Liver (tissue), 3 donors: ENCODE measurements at regions not wholly inside any gene's neighbourhood (a gene's known extent, or its start where the extent isn't known, plus 50 kb on each side); places are given as distances from the start of the nearest gene placed in this dataset.

ENCODE experiments used
- JUND ChIP-seq, 2 donors: IDR thresholded peaks; 2 replicates each; pipeline ENCODE4 v1.6.1; 2016; ENCODE audit warnings: antibody characterized with exemption in 2 of 2
- TF ChIP-seq, protein P1 (sequence below): fragments of 150-350 bp; IDR thresholded peaks from 2 replicates; pipeline ENCODE4 v1.5.1; 2017; ENCODE audit warnings: improper control_type of control experiment, low read depth, low read length; ENCODE audit not compliant: missing input control
- donor health status: healthy.
- donor health status: healthy.

DNA sequence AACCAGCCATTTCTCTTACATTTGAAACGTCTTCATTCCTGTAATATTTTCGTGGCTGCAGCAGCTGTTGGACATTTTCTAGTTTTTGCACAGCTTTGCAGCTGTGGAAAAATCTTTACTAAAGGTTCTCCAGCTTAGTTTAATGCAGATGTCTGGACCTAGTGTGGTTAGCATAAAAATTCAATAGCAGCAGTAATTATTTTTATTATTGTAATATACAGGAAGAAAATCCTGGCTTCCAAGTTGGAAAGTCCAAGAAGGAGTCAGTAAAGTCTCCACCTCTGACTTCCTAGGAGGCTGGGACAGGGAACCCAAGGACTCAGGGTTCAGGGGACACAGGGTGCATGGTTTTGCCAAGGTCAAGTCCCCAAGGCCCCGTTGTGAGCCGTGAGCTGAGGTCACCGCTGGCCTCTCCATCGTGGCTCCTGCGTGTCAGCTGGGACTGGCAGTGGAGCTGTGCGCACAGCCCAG, 230.6 kb downstream of the FNDC1 start:
- TF ChIP-seq JUND (IDR thresholded peaks at IDR 0.05), result no peak
- TF ChIP-seq, protein P1, sequence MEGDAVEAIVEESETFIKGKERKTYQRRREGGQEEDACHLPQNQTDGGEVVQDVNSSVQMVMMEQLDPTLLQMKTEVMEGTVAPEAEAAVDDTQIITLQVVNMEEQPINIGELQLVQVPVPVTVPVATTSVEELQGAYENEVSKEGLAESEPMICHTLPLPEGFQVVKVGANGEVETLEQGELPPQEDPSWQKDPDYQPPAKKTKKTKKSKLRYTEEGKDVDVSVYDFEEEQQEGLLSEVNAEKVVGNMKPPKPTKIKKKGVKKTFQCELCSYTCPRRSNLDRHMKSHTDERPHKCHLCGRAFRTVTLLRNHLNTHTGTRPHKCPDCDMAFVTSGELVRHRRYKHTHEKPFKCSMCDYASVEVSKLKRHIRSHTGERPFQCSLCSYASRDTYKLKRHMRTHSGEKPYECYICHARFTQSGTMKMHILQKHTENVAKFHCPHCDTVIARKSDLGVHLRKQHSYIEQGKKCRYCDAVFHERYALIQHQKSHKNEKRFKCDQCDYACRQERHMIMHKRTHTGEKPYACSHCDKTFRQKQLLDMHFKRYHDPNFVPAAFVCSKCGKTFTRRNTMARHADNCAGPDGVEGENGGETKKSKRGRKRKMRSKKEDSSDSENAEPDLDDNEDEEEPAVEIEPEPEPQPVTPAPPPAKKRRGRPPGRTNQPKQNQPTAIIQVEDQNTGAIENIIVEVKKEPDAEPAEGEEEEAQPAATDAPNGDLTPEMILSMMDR, result no peak
